Right lobe of liver (tissue), 4 donors: ENCODE measurements at regions not wholly inside any gene's neighbourhood (a gene's known extent, or its start where the extent isn't known, plus 50 kb on each side); places are given as distances from the start of the nearest gene placed in this dataset.

Experiments used
- POLR2A ChIP-seq: fragments of 450-650 bp; IDR thresholded peaks from one replicate; pipeline ENCODE4 v1.6.1; 2017; ENCODE audit warnings: antibody characterized with exemption, mild to moderate bottlenecking
- TF ChIP-seq, protein P1 (sequence below), 4 donors: fragments of 200-600 bp in 3 of 4; fragments of 450-650 bp in 1 of 4; IDR thresholded peaks; one replicate each; pipeline versions ENCODE4 v1.5.1 to v1.8.0; 2016 to 2022; ENCODE audit warnings: antibody characterized with exemption in 4 of 4, mild to moderate bottlenecking in 2 of 4
- donor health status: DM: no; HTN: no; CAD: no.
- donor health status: DM: no; HTN: no; CAD: no.
- donor health status: DM: no; HTN: yes; CAD: no.

DNA sequence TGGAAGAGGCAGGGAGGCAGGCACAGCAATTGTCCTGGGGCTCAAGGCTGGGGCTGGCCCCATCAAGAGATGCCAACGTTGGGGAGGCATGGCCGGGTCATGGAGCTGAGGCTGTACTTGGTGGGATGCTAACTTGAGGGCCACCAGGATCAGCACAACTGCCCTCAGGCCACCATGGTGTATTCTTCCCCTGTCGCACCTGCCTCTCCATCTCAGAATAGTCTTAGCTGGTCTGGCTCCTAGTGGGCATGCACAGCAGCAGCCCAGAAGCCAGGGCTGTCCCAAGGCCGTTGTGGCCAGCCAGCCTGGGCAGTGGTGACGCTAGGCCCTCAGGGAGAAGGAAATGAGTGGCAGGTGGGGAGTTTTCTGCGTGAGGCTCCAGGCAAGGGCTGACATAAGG lies 91.3 kb downstream of the DHCR7 start:
- no peak for TF ChIP-seq POLR2A
- TF ChIP-seq, protein P1, sequence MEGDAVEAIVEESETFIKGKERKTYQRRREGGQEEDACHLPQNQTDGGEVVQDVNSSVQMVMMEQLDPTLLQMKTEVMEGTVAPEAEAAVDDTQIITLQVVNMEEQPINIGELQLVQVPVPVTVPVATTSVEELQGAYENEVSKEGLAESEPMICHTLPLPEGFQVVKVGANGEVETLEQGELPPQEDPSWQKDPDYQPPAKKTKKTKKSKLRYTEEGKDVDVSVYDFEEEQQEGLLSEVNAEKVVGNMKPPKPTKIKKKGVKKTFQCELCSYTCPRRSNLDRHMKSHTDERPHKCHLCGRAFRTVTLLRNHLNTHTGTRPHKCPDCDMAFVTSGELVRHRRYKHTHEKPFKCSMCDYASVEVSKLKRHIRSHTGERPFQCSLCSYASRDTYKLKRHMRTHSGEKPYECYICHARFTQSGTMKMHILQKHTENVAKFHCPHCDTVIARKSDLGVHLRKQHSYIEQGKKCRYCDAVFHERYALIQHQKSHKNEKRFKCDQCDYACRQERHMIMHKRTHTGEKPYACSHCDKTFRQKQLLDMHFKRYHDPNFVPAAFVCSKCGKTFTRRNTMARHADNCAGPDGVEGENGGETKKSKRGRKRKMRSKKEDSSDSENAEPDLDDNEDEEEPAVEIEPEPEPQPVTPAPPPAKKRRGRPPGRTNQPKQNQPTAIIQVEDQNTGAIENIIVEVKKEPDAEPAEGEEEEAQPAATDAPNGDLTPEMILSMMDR (IDR thresholded peaks at IDR 0.05) = no peak
